Activated T-cell treated with anti-CD3 and anti-CD28 coated beads, Interleukin-2, amount 50 U/mL, for 72 hours (primary cell): ENCODE measurements at regions not wholly inside any gene's neighbourhood (a gene's known extent, or its start where the extent isn't known, plus 50 kb on each side); places are given as distances from the start of the nearest gene placed in this dataset.
"Not testable (repeated sequence)": the region's sequence is repeated elsewhere in the genome, so short reads cannot be mapped to it uniquely, and the experiment has no call there.

Source experiments
- ATAC-seq, 2 donors: fragments of 150-1000 bp; cut with Tn5 transposase; replicated peaks in 1 of 2; 2 replicates each; pipeline ENCODE4 v1.10.0; 2021; ENCODE audit warnings: moderate library complexity in 2 of 2, mild to moderate bottlenecking in 1 of 2
- DNase-seq, 2 donors: peaks; one replicate each; pipeline ENCODE4 v3.0.0; 2021 to 2022; ENCODE audit warnings: mixed read lengths in 1 of 2
- H3K27ac Mint-ChIP-seq: one replicate; pipeline ENCODE4 v1.8.0; 2022; ENCODE audit warnings: mild to moderate bottlenecking, moderate library complexity, mixed read lengths
- H3K27me3 Mint-ChIP-seq: one replicate; pipeline ENCODE4 v1.8.0; 2022; ENCODE audit warnings: low read depth, mixed read lengths
- H3K36me3 Mint-ChIP-seq, 2 donors: one replicate each; pipeline ENCODE4 v1.8.0; 2022; ENCODE audit warnings: mixed read lengths in 2 of 2, mild to moderate bottlenecking in 1 of 2; ENCODE audit not compliant: insufficient read depth in 2 of 2
- H3K4me1 Mint-ChIP-seq: one replicate; pipeline ENCODE4 v1.8.0; 2022; ENCODE audit warnings: low read depth, mixed read lengths
- H3K4me3 Mint-ChIP-seq, 2 donors: one replicate each; pipeline ENCODE4 v1.8.0; 2022; ENCODE audit warnings: mild to moderate bottlenecking in 2 of 2, mixed read lengths in 2 of 2, moderate library complexity in 2 of 2
- H3K9me3 Mint-ChIP-seq, 2 donors: one replicate each; pipeline ENCODE4 v1.8.0; 2022; ENCODE audit warnings: mixed read lengths in 2 of 2

DNA sequence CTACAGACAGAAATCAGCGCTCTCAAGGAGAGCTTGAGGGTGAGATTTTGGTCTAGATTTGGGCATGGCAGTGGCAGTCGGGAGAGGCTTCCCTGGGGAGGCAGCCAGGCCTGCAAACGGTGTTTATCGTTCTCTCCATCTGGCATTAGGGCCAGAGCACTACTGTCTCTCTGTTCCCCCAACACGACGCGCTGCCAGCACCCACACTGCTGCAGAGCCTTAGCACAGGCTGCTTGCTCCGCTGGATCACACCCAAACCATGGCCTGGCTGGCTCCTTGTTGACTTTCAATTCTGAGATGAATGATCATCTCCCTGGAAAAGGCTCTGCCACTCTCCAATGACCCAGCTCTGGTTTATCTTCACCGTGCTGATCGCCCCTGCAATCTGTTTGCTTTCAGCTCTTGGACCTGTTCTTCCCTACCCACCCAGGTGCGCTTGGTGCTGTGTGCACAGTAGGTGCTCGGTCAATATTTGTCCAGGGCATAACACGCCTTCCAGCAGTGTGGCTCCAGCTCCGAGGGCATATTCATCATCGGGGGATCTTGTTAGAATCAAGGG, 106.1 kb downstream of the TFAP2C start:
- DNase-seq = no peak
- H3K36me3 Mint-ChIP-seq = no peaks in the 10 kb centered on the region
- H3K9me3 Mint-ChIP-seq = no peaks in the 10 kb centered on the region
- H3K27ac Mint-ChIP-seq = no peak overlapping the region
- ATAC-seq = no peak
- H3K4me3 Mint-ChIP-seq = no peak overlapping the region
- H3K4me1 Mint-ChIP-seq = no peaks in the 10 kb centered on the region
- H3K27me3 Mint-ChIP-seq = peaks cover 26% of the 10 kb centered on the region

DNA sequence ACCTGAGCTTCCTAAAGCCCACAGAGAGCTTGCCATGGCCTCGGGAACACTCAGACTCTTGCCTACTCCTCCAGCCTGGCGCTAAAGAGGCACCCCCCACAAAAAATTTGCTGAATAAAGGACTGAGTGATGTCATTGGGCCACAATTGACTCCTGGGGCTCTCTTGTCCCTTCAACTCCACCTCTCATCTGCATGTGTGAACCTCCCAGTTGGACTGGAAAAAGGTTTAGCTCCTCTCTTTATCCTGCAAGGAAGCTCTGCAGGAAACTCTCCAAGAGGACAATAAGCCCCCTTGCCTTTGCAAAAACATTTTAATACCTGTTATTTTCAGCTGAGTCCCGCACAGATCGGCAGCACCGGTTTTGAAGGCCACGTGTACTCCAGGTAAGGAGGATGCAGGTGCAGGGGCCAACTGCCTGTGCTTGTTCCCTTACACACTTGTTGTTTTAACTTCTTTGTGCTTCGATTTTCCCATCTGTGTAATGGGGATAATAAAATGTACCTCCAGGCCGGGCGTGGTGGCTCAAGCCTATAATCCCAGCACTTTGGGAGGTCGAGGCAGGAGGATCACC, 107.3 kb downstream of the TFAP2C start:
- no peak for ATAC-seq
- no peak overlapping the region for H3K27ac Mint-ChIP-seq
- H3K27me3 Mint-ChIP-seq = peaks cover 26% of the 10 kb centered on the region
- H3K4me1 Mint-ChIP-seq = no peaks in the 10 kb centered on the region
- no peaks in the 10 kb centered on the region for H3K36me3 Mint-ChIP-seq
- no peak for DNase-seq
- H3K4me3 Mint-ChIP-seq = no peak overlapping the region
- H3K9me3 Mint-ChIP-seq = no peaks in the 10 kb centered on the region

DNA sequence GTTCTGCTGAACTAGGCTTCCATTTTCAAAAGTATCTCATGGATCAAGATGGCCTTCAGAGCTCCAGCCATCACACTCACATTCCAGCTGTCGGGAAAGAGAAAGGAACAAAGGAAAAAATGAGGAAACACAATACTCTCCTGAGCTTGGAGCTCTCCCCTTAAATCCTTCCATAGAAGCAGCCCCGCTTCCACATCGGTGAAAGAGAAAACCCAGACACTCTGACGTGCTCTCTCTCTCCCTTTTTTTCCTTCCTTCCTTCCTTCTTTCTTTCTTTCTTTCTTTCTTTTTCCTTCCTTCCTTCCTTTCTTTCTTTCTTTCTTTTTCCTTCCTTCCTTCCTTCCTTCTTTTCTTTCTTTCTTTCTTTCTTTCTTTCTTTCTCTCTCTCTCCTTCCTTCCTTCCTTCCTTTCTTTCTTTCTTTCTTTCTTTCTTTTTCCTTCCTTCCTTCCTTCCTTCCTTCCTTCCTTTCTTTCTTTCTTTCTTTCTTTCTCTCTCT, 115.3 kb downstream of the TFAP2C start:
- H3K4me3 Mint-ChIP-seq, ATAC-seq, H3K27ac Mint-ChIP-seq, DNase-seq, H3K9me3 Mint-ChIP-seq, H3K4me1 Mint-ChIP-seq, H3K36me3 Mint-ChIP-seq: not testable (repeated sequence)
- peaks cover 11% of the 10 kb centered on the region for H3K27me3 Mint-ChIP-seq

DNA sequence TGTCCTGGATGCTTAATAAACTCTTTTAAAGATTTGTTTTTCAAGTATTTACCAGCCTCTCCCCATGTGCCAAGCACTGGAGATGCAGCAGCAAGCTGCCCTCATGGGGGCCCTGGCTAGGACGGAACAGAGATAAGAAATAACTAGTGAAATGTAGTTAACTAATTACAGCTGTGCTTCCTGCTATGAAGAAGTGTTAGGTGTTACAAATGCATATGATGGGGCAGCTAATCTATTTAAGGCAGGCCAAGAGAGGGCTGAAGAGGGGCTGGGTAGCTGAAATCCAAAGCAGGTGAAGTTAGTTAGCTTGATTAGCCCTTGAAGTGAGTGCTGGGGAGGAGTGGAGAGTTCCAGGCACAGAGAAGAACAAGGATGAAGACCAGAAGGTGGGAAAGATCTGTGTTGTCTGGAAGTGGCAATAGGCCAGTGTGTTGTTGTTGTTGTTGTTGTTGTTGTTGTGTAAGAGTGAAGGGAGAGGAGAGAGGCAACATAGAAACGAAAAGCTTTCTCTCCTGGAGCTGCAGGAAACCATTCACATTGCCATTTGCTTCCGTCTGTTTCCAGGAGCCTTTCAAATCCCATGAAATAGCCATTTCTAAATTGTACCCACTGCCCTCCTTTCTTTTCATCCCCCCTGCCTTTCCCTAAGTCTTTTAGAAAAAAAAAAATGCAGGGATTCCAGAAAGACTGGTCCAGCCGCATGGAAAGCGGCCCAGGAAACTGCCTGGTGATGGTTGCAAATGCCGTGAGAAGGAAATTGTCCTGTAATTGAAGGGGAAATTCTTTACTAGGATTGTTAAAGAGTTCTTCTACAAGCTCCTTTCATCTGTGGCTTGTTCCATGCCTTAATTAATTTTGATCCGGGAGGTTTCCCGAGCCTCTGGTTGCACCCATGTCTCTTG, 119.6 kb downstream of the TFAP2C start:
- no peaks in the 10 kb centered on the region for H3K36me3 Mint-ChIP-seq
- H3K4me1 Mint-ChIP-seq = no peaks in the 10 kb centered on the region
- H3K4me3 Mint-ChIP-seq = no peak overlapping the region
- no peak overlapping the region for H3K27ac Mint-ChIP-seq
- no peak for ATAC-seq
- peaks cover 35% of the 10 kb centered on the region for H3K27me3 Mint-ChIP-seq
- H3K9me3 Mint-ChIP-seq = no peaks in the 10 kb centered on the region
- no peak for DNase-seq

DNA sequence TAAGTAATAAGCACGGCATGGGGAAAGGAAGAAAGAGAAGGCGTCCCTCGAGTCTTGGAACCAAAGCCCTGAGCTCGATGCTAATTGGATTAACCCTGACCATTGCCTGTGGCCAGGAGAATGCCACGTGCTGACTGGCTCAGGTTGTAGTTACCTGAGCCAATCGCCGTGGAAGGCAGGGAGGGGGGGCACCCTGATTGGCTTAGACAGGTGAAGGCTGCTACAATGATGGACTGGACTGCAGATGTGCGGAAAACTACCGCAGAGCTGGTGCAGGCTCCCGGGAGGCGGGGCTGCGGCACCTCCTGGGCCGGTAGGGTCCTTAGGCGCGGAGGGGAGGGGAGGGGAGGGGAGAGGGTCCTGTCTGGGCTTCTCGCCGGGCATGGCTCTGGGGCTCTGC, 121.3 kb downstream of the TFAP2C start:
- ATAC-seq (no peak), DNase-seq (no peak)
- H3K9me3 Mint-ChIP-seq = peaks cover 0 to 1% of the 10 kb centered on the region in 2 donors
- no peak overlapping the region for H3K4me3 Mint-ChIP-seq
- H3K27ac Mint-ChIP-seq = no peak overlapping the region
- H3K27me3 Mint-ChIP-seq = peaks cover 35% of the 10 kb centered on the region
- no peaks in the 10 kb centered on the region for H3K4me1 Mint-ChIP-seq
- no peaks in the 10 kb centered on the region for H3K36me3 Mint-ChIP-seq

DNA sequence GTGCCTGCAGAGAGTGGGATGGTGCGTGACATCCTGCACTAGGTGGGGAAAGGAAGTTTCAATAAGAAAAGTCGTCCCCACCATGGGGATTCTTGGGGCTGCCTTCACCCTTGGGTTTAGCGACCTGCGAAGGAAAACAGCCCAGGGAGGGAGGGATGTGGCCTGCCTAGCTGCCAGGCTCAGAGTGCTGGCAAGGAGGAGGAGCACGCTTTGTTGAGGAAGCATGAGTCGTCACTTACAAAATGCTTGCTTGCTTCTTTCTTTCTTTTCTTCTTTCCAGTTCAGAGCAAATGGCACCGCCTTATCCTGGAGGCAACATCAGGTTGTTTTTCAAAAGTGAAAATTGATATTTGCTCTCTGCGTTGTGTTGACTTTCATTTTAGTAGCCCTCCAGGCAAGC, 123.2 kb downstream of the TFAP2C start:
- ATAC-seq (no peak), DNase-seq (no peak)
- Mint-ChIP-seq H3K4me3 (no peak overlapping the region), H3K9me3 (peaks cover 0 to 1% of the 10 kb centered on the region in 2 donors), H3K36me3 (no peaks in the 10 kb centered on the region), H3K27me3 (peaks cover 36% of the 10 kb centered on the region), H3K27ac (no peak overlapping the region), H3K4me1 (no peaks in the 10 kb centered on the region)

DNA sequence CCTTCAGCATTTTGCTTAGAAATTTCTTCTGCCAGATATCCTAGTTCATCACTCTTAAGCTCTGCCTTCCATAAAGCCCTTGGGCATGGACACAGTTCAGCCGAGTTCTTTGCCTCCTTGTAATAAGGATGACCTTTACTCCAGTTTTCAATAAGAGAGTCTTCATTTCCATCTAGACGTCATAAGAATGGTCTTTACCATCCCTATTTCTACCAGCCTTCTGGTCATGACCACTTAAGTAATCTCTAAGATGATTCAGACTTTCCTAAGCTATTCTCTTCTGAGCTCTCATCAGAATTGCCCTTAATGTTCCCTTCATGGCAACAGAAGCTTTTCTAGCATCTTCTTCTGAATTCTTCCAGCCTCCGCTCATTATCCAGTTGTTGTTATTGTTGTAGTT, 126.1 kb downstream of the TFAP2C start:
- Mint-ChIP-seq H3K9me3 (peaks cover 0 to 4% of the 10 kb centered on the region in 2 donors), H3K4me3 (no peak overlapping the region), H3K36me3 (no peaks in the 10 kb centered on the region), H3K27me3 (peaks cover 21% of the 10 kb centered on the region), H3K4me1 (no peaks in the 10 kb centered on the region), H3K27ac (no peak overlapping the region)
- ATAC-seq (no peak), DNase-seq (no peak)

DNA sequence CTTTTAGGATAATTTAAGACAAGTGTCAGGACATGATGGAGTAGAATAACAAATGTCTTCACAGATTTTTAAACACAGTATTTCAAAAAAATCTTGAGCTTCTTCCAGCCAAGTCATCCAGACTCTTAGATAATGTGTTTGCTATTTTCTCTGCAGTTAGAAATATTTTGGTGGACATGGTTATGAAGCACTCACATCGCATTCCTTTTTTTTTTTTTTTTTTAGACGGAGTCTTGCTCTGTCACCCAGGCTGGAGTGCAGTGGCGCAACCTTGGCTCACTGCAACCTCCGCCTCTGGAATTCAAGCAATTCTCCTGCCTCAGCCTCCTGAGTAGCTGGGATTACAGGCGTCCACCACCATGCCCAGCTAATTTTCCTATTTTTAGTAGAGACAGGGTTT, 127.6 kb downstream of the TFAP2C start:
- H3K4me3 Mint-ChIP-seq, H3K36me3 Mint-ChIP-seq, DNase-seq, H3K4me1 Mint-ChIP-seq, ATAC-seq, H3K27ac Mint-ChIP-seq, H3K9me3 Mint-ChIP-seq: not testable (repeated sequence)
- H3K27me3 Mint-ChIP-seq = peaks cover 12% of the 10 kb centered on the region

DNA sequence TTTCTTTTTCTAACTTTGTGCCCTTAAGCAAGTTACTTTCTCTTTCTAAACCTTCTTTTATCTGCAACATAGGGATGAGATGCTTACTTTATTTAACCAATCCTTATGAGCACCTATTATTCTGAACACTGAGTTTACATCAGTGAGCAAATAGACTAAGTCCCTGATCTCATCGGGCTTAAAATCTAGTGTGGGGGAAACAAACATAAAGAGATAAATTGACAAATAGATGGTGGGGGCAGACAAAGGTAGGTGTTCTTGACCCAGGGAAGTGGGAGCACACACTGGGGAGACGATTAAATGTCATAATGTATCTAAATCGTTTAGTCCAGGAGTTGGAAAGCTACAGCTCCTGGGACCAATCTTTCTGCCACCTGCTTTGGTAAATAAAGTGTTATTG, 129.6 kb downstream of the TFAP2C start:
- Mint-ChIP-seq H3K36me3 (no peaks in the 10 kb centered on the region), H3K9me3 (peaks cover 0 to 4% of the 10 kb centered on the region in 2 donors), H3K27me3 (peaks cover 6% of the 10 kb centered on the region), H3K27ac (no peak overlapping the region), H3K4me1 (no peaks in the 10 kb centered on the region), H3K4me3 (no peak overlapping the region)
- ATAC-seq = no peak
- DNase-seq = no peak

DNA sequence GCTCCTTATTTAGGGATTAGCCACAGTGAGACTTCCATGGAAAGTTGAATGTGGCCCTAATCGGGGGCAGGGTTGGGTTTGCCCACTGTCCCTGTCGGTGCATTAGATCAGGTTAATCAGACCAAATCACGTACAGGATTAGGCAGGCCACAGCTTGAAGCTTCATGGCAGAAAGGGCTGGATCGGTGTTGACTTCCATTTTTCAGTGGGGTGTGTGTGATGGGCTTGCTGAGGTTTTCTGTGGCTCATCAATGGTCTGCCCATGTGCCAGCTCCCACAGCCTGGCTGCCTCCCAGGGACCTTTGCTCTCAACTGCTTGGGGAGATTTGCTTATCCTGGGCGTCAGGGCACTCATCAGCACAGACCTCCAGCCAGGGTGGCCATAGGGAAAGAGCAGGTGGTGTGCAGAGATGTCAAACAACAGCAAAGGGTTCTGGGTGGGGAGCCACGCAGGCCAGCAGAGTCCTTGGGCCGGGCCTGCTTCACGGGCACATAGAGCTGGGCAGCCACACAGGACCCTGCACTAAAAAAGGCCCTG, 130.7 kb downstream of the TFAP2C start:
- Mint-ChIP-seq H3K9me3 (peaks cover 0 to 4% of the 10 kb centered on the region in 2 donors), H3K4me1 (no peaks in the 10 kb centered on the region), H3K36me3 (no peaks in the 10 kb centered on the region), H3K27ac (no peak overlapping the region), H3K27me3 (peaks cover 6% of the 10 kb centered on the region), H3K4me3 (no peak overlapping the region)
- DNase-seq (no peak), ATAC-seq (no peak)

DNA sequence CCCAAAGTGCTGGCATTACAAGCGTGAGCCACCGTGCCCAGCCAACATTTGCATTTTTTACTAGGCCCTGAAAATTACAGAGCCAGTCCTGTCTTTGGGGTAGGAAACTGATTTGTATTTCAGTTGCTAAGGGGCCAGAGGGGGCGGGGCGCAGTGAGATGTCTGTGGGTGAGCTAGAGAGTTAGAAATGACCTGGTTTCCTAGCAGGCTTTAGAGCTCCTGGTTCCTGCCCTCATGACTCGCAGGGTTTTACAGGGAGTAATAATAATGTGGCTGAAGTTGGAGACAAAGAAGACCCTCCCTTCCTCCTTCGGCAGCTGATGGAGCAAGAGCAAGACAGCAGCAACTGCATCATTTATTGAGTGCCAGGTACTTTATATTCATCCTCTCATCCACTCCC, 131.5 kb downstream of the TFAP2C start:
- Mint-ChIP-seq H3K36me3 (no peaks in the 10 kb centered on the region), H3K27ac (no peak overlapping the region)

DNA sequence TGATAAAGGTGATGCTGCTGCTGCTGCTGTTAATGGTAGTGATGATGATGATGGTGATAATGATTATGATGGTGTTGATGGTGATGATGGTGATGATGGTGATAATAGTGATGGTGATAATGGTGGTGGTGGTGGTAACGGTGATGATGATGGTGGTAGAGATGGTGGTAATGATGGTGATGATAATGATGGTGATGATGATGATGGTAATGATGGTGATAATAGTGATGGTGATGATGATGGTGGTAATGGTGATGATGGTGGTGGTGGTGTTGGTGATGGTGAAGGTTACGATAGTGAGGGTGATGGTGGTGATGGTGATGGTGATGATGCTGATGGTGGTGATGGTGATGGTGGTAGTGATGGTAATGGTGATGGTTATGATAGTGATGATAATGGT, 132.3 kb downstream of the TFAP2C start:
- Mint-ChIP-seq H3K36me3 (no peaks in the 10 kb centered on the region), H3K27ac (no peak overlapping the region)

More for the DNA sequence above, 131.5 kb downstream of the TFAP2C start:
- Mint-ChIP-seq H3K9me3 (peaks cover 0 to 2% of the 10 kb centered on the region in 2 donors), H3K27me3 (peaks cover 6% of the 10 kb centered on the region), H3K4me3 (no peak overlapping the region), H3K4me1 (no peaks in the 10 kb centered on the region)
- DNase-seq = no peak
- ATAC-seq = no peak

DNA sequence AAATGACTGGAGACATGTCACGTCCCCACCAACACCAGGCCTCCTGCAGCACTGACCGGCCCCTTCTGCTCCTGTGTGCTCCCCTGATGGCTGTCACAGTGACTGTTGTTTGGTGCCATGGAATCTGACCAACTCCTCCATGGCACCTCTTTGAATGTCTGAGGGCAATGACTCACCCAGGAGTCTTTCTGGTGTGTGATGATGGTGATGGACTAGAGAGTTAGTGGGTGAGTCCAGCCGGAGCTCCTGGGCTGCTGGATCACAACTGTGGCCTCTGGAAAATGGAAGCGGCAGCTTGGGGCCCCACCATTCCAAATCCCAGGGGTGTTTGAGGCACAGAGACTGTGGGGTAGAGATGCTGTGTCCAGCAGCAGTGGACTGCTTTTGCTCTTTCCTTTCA, 133.3 kb downstream of the TFAP2C start:
- ATAC-seq = no peak
- peaks cover 3% of the 10 kb centered on the region for H3K27me3 Mint-ChIP-seq
- H3K4me3 Mint-ChIP-seq = no peak overlapping the region
- H3K27ac Mint-ChIP-seq = no peak overlapping the region
- H3K9me3 Mint-ChIP-seq = peaks cover 0 to 1% of the 10 kb centered on the region in 2 donors
- H3K36me3 Mint-ChIP-seq = no peaks in the 10 kb centered on the region
- no peak for DNase-seq
- no peaks in the 10 kb centered on the region for H3K4me1 Mint-ChIP-seq

More for the DNA sequence above, 132.3 kb downstream of the TFAP2C start:
- ATAC-seq (no peak), DNase-seq (no peak)
- H3K27me3 Mint-ChIP-seq = peaks cover 6% of the 10 kb centered on the region
- peaks cover 0 to 2% of the 10 kb centered on the region in 2 donors for H3K9me3 Mint-ChIP-seq
- H3K4me3 Mint-ChIP-seq = no peak overlapping the region
- no peaks in the 10 kb centered on the region for H3K4me1 Mint-ChIP-seq
